NCI-H1694 treated with DMSO at 0.1 percent for 48 hours (cell line): ENCODE measurements at regions not wholly inside any gene's neighbourhood (a gene's known extent, or its start where the extent isn't known, plus 50 kb on each side); places are given as distances from the start of the nearest gene placed in this dataset.
"Not testable (repeated sequence)": the region's sequence is repeated elsewhere in the genome, so short reads cannot be mapped to it uniquely, and the experiment has no call there.

Experiments
- DNase-seq: peaks from one replicate; lab custom pipeline; 2025; lab: John Stamatoyannopoulos, UW

DNA sequence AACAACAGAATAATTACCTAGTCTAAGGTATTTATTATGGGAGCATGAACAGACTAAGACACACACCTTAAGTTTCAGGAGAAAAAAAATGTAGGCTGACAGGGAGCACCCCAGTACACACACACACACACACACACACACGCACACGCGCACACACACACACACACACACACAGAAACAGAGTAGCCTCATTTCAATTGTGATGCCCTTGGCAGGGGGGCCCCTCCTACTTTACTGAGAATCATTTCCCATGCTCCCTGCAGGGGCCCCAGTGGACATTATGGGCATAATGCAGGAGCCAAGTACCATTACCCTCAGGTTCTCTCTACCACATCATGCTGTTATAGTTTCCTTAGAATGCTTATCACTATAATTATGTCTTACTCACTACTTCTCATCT, 104.9 kb downstream of the CDC7 start:
- DNase-seq = no peak

DNA sequence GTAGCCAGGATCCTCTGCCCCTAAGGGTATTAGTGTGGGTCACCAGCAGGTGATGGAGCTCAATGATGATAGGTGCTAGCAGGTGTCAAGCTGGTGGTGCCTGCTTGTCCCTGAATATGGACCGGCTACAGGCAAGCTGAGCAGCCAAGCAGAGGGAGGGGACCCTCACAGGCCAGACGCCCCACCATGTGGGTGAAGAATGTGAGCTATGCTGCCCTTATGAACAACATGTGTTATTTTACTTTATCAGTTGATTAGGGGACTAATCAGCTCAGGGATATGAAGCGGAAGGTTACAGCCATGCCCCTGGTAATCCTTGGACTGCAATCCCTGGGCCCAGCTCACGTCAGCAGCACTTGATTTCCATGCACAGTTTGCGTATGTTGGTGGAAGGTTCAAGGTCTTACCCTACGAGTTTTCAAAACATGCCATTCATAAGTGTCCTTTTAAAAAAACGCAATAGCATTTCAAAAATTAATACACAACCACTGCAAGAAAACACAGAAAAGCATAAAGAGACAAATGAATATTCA, 106.0 kb downstream of the CDC7 start:
- no peak for DNase-seq

DNA sequence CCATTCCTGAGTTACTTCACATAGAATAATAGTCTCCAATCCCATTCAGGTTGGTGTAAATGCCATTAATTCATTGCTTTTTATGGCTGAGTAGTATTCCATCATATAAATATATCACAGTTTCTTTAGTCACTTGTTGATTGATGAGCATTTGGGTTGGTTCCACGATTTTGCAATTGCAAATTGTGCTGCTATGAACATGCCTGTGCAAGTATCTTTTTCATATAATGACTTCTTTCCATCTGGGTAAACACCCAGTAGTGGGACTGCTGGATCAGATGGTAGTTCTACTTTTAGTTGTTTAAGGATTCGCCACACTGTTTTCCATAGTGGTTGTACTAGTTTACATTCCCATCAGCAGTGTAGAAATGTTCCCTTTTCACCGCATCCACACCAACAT, 107.0 kb downstream of the CDC7 start:
- not testable (repeated sequence) for DNase-seq

DNA sequence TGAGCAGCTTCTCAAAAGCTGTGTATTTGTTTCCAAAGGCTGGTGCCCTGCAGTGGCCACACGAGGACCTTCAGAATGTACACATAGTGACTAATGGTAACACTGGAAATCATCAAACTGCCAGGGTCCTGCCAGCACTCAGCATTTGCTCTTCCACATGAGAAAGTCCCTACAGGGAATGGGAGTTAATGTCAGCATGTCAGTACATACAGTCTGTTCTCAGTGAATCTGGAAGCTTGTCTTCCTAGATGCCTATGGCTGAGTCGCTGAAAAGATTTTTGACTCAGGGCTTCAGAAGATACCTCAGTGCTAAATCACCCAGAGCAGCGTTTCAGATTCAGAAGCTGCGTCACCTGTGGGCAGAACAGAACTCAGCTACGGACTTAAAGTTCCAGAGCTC, 108.2 kb downstream of the CDC7 start:
- DNase-seq = no peak

DNA sequence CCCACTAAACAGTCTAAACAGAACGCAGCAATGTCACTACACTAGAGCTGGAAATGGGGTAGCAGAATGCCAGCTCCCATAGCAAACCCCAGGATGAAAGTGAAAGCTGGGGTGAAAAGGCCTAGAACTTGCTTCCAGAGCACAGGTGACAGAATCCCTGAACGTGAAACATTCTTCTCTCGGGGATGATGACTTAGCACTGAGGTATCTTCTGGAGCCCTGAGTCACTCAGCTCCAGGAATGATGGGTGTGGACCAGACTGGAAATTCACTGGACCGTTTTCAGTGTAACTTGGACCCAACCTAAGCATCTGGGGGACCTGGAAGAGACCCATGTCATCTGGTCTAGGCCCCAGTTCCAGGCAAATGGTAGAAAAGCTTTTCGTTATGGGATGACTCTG, 108.9 kb downstream of the CDC7 start:
- no peak for DNase-seq

DNA sequence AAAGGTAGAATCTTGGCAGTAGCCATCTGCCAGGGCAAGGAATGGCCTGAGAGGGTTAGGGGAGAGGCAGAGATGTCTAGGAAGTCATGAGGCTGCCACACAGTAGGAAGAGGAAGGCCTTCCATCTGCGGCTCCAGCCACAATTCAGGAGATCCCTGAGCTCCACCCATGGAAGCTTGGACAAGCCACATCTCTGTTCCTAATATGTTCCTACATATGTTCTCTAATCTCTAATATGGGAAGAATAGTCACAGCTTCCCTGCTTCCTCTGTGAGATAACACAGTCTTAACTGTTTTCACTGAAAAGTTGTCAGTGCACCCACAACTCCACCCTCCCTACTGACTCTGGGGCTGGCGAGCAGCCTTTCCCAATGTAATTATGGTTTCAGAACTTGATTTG, 109.5 kb downstream of the CDC7 start:
- DNase-seq = no peak

DNA sequence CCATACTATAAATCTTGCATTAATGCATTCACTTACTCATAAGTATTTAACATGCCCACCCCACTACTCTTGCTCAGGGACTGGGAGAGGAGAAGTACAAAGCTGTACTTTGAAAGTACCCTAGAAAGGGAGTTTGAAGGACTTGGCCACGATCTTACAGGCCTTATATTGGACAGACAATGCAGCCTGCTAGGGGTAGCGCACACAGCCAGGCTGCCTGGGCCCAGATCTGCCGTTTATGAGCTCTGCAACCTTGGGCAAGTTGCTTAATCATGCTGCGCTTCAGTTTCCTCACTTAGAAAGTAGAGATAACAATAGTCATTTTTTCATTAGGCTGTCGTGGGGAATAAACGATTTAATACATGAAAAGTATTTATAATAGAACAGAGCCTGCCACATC, 110.1 kb downstream of the CDC7 start:
- DNase-seq = no peak

DNA sequence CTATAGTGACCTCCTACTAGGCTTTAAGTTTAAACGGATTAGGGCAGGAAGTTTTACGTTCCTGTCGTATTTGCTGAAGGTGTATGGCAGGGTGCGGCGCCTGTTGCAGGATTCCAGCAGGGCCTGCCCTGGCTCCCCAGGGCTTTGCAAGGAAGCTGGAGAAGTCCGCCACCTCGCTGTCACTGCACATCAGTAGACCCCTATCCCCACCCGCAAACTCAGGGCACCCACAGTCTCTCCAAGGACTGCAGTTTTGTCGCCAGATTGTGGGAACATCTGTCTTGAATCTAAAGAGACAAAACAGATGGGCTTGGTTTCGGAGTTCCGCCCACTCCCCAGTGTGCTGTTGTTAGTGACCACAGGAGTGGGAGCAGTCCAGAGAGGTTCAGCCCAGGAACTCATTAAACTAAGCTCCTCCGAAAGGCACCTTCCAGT, 110.8 kb downstream of the CDC7 start:
- DNase-seq = peak; percentile 34

DNA sequence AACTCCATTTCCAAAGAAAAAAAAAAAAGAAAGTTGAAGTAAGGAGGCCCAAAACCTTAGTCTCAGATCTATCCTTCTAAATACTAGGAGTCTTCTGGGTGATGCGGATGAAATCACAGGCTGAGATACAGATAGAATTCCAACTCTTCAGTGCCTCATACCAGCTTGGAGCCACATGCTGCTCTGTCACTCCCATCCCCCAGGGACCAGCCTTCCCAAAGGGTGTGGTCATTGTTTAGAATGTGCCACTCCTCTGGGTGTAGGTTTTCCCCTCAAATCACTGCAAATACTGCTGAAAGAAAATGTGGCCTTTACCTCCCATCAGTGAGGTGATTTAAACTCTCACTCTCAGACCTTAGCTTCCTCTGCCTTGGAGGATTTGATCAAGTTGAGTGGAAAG, 112.9 kb downstream of the CDC7 start:
- no peak for DNase-seq

DNA sequence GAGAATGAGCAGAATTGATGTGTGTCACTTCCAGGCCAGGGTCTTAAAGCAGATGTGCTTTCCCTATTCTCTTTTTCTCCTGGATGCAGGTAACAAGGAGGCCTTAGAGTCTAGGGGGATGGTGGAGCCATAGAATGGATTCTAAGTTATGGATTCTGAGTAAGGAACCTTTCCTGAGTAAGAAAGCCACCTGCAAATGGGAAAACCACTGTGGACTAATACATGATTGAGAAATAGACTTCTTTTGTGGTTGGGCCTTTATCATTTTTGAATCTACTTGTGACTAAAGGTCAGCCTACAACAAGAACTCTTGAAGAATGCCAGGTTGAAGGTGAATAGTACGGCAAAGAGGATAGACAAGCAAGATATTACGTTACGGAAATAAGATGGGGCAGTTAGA, 116.1 kb downstream of the CDC7 start:
- no peak for DNase-seq

DNA sequence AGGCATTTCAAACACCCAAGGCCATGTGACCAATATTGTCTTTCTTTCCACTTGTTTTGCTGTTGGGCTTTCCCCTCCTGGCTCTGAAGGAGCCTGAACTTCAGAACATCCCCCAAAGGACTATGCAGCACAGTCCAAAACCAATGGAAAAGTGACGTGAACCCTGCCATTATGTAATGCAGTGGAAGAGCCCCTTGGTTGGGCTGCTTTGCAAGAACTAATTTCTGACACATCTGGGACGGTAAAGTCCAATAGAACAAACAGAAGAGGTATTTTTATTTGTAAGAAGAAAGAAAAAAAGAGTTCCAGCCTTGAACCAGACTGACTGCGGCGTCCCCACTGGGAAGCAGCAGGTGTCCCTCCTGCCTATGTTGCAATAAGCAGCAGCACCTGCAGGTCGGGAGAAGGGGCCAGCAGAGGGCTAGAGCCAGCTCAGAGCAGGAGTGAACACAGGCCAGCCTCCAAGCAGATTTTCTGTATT, 116.7 kb downstream of the CDC7 start:
- peak; percentile 6 for DNase-seq

DNA sequence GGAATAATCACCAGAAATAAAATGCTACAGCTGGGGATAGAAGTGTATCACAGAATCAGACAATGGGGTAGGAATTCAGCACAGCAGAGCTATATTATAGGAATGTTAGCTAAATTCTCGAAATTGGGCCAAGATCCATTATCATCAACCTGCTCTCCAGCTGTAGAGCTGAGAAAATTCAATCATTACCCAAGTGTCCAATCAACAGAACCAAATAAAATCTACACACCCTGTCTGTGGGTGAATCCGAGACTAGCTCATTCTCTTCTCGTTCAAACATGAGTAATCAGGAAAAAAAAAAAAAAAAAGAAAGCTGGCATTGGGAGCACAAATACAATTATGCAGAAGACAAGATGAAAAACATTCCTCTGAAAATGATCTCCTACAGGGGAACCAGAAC, 119.2 kb downstream of the CDC7 start:
- DNase-seq = no peak

DNA sequence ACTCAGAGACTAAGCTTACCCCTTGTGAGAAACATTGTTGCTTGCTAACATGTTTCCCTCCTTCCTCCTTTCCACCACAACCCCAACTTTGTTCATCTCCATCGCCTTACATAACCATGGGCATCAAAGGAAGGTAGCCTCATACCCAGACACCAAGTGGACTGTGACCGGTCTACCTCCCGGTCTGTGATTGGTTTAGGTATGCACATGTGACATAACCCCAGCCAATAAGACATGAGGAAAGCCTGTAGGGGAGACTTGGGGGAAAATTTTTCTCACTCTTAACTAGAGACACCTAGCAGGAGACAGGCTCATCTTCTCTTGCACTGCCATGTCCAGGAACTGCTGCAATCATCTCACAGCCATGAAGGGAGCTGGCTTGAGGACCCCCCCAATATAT, 120.7 kb downstream of the CDC7 start:
- no peak for DNase-seq

DNA sequence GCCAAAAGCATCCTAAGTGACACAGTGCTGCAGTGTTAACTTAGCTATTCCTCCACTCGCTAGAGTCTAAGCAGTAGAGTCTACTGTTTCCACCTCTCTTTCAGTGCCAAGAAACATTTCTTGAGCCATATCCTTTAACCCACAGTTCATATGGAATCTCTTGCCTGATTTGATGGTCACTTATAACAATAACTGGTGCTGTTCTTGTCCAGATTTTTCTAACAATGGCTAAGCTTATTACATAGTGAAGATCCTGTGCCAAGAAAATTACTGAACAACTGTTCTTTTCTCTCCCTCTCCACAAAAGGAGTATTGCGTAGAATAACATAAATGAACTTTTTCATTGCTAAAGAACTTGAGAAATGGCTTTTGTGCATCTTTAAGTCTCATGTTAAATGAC, 121.3 kb downstream of the CDC7 start:
- DNase-seq = no peak

DNA sequence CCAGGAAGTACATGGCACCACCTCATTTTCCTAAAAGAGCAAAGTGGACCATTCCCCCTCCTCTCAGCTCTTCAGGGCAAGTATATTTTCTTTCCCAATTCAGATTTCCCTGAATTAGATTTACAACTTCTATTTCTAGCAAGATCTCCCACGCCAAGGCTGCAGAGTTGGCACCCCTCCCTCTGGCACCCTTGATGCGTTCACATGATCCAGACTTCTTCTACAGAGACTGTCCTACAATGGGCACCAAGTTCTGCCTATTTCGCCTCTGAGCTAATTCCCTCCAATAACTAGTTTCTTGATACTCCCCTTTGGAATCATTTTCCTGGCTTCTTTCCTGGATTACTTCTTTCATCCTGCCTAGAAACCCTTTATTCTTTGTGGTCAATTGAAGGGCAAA, 122.0 kb downstream of the CDC7 start:
- no peak for DNase-seq

DNA sequence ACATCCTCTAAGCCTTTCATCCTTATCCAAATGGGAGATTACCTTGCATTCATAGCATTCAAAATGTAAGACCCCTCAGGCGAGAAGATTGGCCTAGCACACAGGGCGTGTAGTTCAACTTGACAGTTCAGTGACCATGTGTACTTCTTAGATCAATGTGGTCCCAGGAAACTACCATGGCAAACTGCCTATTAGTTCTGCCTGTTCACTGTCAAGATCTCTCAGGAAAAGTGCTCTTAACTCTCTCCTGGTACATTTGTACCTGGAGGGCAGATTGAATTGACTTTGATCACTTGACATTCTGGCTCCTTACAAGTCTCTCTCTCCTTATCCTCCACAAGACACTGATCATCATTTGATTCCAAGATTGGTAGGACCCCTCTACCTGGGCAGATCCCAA, 122.4 kb downstream of the CDC7 start:
- no peak for DNase-seq

DNA sequence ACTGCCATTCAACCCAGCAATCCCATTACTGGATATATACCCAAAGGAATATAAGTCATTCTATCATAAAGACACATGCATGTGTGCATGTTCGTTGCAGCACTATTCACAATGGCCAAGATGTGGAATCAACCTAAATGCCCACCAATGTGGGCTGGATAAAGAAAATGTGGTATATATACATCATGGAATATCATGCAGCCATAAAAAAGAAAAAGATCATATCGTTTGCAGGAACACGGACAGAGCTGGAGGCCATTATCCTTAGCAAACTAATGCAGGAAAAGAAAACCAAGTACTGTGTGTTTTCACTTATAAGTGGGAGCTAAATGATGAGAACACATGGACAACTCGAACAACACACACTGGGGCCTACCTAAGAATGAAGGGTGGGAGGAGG, 123.7 kb downstream of the CDC7 start:
- DNase-seq = no peak
